ENCODE measurements at regions not wholly inside any gene's neighbourhood (a gene's known extent, or its start where the extent isn't known, plus 50 kb on each side); places are given as distances from the start of the nearest gene placed in this dataset.
A peak's percentile ranks its signal among the peaks of the same experiment; 100 is the strongest.

DNA sequence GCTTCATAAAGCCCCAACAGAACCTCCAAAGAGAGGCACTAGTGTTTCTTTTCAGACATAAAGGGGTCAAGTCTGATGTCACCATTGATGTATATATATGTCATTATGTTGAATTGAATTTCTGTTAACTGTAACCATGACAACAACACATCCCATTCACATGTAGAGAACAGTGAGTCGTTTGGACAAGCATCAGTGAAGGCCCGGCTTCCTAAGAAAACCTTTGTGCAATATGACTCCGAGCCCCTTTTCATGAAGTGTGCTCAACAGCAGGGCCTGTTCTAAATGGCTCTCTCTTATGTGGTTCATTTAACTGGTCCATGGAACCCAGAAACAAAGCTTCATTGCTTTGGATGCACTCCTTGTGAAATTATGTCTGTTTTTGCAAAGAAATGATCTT is 67.2 kb upstream of the UBL3 start:
- Mint-ChIP-seq H3K36me3 (ENCODE audit: low read depth) (no peaks in the 10 kb centered on the region), H3K4me1 (ENCODE audit: low read depth) (peaks cover 5% of the 10 kb centered on the region), H3K9me3 (no peaks in the 10 kb centered on the region), H3K27me3 (no peaks in the 10 kb centered on the region), H3K4me3 (no peak overlapping the region), H3K27ac (no peak overlapping the region)
- no peak for DNase-seq

DNA sequence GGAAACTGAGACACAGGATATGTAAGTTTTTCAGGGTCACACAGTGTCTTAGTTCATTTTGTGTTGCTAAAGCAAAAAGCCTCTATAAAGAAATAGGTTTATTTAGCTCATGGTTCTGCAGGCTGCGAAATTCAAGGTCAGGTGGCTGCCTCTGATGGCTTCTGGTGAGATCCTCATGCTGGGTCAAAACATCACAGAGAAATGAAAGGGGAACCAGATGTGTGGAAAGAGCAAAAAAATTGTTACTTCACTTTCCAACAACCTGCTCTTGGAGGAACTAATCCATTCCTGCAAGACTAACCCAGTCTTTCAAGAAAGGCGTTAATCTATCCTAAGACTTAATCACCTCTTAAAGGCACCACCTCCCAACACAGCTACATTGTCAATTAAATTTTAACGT is 64.2 kb upstream of the UBL3 start:
- no peaks in the 10 kb centered on the region for H3K36me3 Mint-ChIP-seq (ENCODE audit: low read depth)
- peaks cover 2% of the 10 kb centered on the region for H3K4me1 Mint-ChIP-seq (ENCODE audit: low read depth)
- no peaks in the 10 kb centered on the region for H3K27me3 Mint-ChIP-seq
- no peak overlapping the region for H3K4me3 Mint-ChIP-seq
- no peaks in the 10 kb centered on the region for H3K9me3 Mint-ChIP-seq
- no peak overlapping the region for H3K27ac Mint-ChIP-seq
- DNase-seq: no peak

DNA sequence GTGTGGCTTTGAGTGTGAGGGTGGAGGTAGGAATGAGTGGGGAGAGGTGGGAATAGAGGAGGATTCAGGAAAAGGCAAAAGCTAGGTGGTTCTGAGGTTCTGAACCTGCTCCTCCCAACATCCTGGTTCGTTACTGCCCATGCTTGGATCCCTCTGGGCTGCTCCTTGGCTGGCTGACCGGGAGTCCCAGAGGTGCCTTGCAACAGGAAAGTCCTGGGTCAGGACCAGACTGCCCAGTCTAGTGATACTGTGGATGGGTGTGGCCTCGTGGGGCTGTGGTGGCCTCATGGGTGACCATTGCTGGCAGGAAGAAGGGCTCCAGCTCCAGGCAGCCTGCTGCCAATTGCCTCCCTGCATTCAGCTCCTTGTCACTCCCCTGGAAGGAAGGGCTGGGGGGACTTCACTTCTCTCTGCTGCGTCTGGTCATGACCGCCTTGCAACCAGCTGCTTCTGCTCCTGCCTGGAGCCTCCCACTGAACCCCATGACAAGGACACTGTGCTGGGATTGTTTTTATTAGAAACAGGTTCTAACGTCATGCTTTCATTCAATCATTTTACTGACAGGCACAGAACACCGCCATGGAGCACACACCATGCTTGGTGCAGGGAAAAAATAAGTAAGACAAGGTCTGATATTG is 61.5 kb upstream of the UBL3 start:
- Mint-ChIP-seq H3K27me3 (no peaks in the 10 kb centered on the region), H3K27ac (no peak overlapping the region), H3K4me3 (no peak overlapping the region), H3K9me3 (no peaks in the 10 kb centered on the region), H3K4me1 (ENCODE audit: low read depth) (peaks cover 13% of the 10 kb centered on the region), H3K36me3 (ENCODE audit: low read depth) (no peaks in the 10 kb centered on the region)
- no peak for DNase-seq

- no peaks in the 10 kb centered on the region for H3K36me3 Mint-ChIP-seq (ENCODE audit: low read depth)
- DNase-seq: no peak
- no peak overlapping the region for H3K4me3 Mint-ChIP-seq
- no peak overlapping the region for H3K27ac Mint-ChIP-seq
- no peaks in the 10 kb centered on the region for H3K9me3 Mint-ChIP-seq
- H3K4me1 Mint-ChIP-seq (ENCODE audit: low read depth): peaks cover 13% of the 10 kb centered on the region
- no peaks in the 10 kb centered on the region for H3K27me3 Mint-ChIP-seq
Measured at GRCh38 chr13:29909975-29910674, 59.7 kb upstream of the UBL3 start.

GRCh38 chr13:29909081-29909730 is 58.8 kb upstream of the UBL3 start:
- Mint-ChIP-seq H3K9me3 (no peaks in the 10 kb centered on the region), H3K27me3 (no peaks in the 10 kb centered on the region), H3K36me3 (ENCODE audit: low read depth) (no peaks in the 10 kb centered on the region), H3K27ac (no peak overlapping the region), H3K4me3 (no peak overlapping the region), H3K4me1 (ENCODE audit: low read depth) (peaks cover 13% of the 10 kb centered on the region)
- DNase-seq: no peak

DNA sequence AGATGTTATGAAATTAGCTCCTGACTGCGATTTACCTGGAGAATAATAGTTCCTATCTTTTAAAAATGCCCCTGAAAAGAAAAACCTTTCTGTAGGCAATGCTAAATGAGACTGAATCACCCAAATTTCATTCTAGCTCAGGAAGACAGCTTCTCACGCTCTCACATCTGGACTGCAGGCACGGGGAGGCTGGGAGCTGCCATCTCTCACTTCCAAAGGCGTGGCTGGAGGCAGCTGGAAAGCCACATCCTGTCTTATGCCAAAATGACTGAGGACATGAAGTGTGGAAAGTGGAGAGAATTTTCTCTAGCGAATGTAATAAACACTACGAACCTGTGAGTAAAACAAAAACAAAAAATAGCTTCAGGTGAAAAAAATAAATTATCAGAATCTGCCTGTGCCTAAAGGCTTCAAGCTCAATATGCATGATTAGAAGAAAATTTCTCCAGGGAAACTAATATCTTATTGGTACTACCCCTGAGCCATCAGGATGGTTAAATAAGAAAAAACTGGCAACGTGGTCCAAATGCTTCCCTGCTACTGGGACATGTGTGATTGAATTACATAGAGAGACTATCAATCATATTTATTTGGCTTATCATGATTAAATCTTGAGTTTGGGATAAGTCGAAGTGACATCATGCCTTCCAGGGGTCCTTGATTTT is 58.1 kb upstream of the UBL3 start:
- Mint-ChIP-seq H3K4me3 (no peak overlapping the region), H3K4me1 (ENCODE audit: low read depth) (peaks cover 15% of the 10 kb centered on the region), H3K9me3 (no peaks in the 10 kb centered on the region), H3K27me3 (no peaks in the 10 kb centered on the region), H3K27ac (no peak overlapping the region), H3K36me3 (ENCODE audit: low read depth) (no peaks in the 10 kb centered on the region)
- DNase-seq: no peak

DNA sequence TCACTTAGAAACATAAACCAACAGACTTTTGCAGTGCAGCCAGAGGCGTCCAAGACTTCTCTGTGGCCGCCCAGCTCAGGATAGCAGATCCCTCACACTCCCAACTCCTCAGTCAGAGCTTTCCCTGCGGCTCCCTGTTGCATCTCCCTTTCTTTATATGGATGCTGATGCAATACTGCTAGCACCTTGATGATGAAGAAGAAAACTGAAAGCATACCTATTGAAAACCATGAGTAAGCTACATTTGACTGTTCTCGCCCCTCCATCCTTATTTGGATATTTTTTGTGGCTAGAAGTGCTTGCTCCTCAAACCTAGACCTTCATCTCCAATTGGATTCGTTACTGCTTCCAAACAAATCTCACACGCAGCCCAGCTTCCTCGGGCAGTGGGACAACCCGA is 57.3 kb upstream of the UBL3 start:
- H3K4me3 Mint-ChIP-seq: no peak overlapping the region
- H3K27ac Mint-ChIP-seq: no peak overlapping the region
- H3K27me3 Mint-ChIP-seq: no peaks in the 10 kb centered on the region
- H3K4me1 Mint-ChIP-seq (ENCODE audit: low read depth): peaks cover 22% of the 10 kb centered on the region
- no peaks in the 10 kb centered on the region for H3K36me3 Mint-ChIP-seq (ENCODE audit: low read depth)
- no peak for DNase-seq
- no peaks in the 10 kb centered on the region for H3K9me3 Mint-ChIP-seq

DNA sequence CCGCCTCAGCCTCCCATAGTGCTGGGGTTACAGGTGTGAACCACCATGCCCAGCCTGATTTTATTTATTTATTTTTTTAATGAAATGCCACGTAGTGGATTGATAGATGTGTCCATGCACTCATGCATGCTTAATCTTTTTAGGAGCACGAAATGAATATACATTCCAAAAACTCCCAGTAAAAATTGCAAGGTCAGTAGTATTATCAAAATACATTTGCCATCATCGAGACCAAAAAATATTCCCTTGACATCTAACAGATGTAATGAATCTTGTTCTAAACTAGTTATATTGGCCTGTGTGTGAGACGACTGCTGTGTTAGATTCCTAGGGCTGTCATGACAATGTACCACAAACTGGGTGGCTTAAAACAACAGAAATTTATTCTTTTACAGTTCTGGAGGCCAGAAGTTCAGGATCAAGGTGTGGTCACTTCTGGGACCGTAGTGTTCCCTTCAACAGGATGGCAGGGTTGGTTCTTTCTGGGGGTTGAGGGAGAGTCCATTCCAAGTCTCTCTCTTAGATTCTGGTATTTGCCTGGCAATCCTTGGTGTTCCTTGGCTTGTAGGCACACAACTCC is 56.1 kb upstream of the UBL3 start:
- DNase-seq: no peak
- Mint-ChIP-seq H3K27me3 (no peaks in the 10 kb centered on the region), H3K27ac (no peak overlapping the region), H3K4me1 (ENCODE audit: low read depth) (peaks cover 33% of the 10 kb centered on the region), H3K4me3 (no peak overlapping the region), H3K36me3 (ENCODE audit: low read depth) (no peaks in the 10 kb centered on the region), H3K9me3 (no peaks in the 10 kb centered on the region)

GRCh38 chr13:29905845-29906244 is 55.4 kb upstream of the UBL3 start:
- Mint-ChIP-seq H3K36me3 (ENCODE audit: low read depth) (no peaks in the 10 kb centered on the region), H3K4me3 (no peak overlapping the region), H3K27ac (no peak overlapping the region), H3K4me1 (ENCODE audit: low read depth) (peaks cover 33% of the 10 kb centered on the region), H3K27me3 (no peaks in the 10 kb centered on the region), H3K9me3 (no peaks in the 10 kb centered on the region)
- DNase-seq: no peak

- no peak for DNase-seq
- Mint-ChIP-seq H3K4me1 (ENCODE audit: low read depth) (peaks cover 33% of the 10 kb centered on the region), H3K9me3 (no peaks in the 10 kb centered on the region), H3K4me3 (no peak overlapping the region), H3K36me3 (ENCODE audit: low read depth) (no peaks in the 10 kb centered on the region), H3K27ac (no peak overlapping the region), H3K27me3 (no peaks in the 10 kb centered on the region)
Measured at GRCh38 chr13:29903996-29904395, 53.6 kb upstream of the UBL3 start.

- Mint-ChIP-seq H3K4me1 (ENCODE audit: low read depth) (peaks cover 33% of the 10 kb centered on the region), H3K36me3 (ENCODE audit: low read depth) (no peaks in the 10 kb centered on the region), H3K9me3 (no peaks in the 10 kb centered on the region), H3K27ac (no peak overlapping the region), H3K4me3 (no peak overlapping the region), H3K27me3 (no peaks in the 10 kb centered on the region)
- no peak for DNase-seq
Measured at GRCh38 chr13:29903543-29903942, 53.1 kb upstream of the UBL3 start.

DNA sequence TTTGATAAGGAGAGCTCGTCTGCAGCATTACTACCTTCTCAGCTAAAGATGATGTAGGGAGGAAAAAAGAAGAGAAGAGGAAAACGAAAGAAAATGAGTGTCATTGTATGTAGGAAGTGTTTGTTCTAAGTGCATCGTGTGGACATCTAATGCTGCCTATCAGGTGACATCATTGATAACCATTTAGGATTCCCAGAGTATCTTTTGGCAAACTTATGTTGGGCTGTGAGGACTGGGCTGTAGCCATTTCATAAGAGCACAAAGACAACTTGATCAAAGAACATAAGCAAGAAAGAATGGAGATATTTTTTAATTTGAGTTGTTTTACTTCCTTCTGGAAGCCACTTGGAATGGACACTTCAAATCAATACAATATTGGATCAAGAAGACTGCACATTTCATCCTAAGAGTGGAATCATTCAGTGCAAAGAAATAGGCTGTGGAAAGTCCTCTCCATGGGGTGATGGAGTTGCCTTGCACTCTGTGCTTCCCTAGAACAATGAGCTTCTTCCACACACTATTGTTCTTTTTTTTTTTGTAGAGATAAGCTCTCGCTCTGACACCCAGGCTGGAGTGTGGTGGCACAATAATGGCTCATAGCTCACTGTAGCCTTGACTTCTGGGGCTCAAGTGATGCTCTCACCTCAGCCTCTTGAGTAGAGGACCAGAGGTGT is 52.4 kb upstream of the UBL3 start:
- H3K27me3 Mint-ChIP-seq: no peaks in the 10 kb centered on the region
- H3K4me1 Mint-ChIP-seq (ENCODE audit: low read depth): peaks cover 26% of the 10 kb centered on the region
- H3K36me3 Mint-ChIP-seq (ENCODE audit: low read depth): no peaks in the 10 kb centered on the region
- H3K9me3 Mint-ChIP-seq: no peaks in the 10 kb centered on the region
- DNase-seq: no peak
- no peak overlapping the region for H3K27ac Mint-ChIP-seq
- H3K4me3 Mint-ChIP-seq: peak overlapping the region; percentile 30

GRCh38 chr13:29901710-29902631 is 51.6 kb upstream of the UBL3 start:
- H3K27ac Mint-ChIP-seq: no peak overlapping the region
- H3K36me3 Mint-ChIP-seq (ENCODE audit: low read depth): no peaks in the 10 kb centered on the region
- no peak for DNase-seq
- H3K9me3 Mint-ChIP-seq: no peaks in the 10 kb centered on the region
- H3K4me3 Mint-ChIP-seq: peak overlapping the region; percentile 30
- H3K4me1 Mint-ChIP-seq (ENCODE audit: low read depth): peaks cover 21% of the 10 kb centered on the region
- no peaks in the 10 kb centered on the region for H3K27me3 Mint-ChIP-seq

All from activated T-cell treated with anti-CD3 and anti-CD28 coated beads, Interleukin-2, amount 50 U/mL, for 24 hours (primary cell).